ENCODE measurements at regions not wholly inside any gene's neighbourhood (a gene's known extent, or its start where the extent isn't known, plus 50 kb on each side); places are given as distances from the start of the nearest gene placed in this dataset.

DNA sequence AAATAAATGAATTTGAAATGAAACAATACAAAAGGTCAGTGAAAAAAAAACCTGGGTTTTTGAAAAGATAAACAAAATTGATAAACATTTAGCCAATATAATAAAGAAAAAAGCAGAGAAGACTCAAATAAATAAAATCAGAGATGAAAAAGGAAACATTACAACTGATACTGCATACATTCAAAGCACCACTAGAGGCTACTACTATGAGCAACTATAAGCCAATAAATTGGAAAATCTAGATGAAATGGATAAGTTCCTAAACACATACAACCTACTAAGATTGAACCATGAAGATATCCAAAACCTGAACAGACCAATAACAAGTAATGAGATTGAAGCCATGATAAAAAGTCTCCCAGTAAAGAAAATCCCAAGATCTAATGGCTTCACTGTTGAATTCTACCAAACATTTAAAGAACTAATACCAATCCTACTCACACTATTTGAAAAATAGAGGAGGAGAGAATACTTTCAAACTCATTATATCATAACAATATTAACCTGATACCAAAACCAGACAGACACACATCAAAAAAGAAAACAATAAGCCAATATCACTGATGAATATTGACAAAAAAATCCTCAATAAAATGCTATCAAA lies 80.8 kb upstream of the CERS6 start:
- Histone ChIP-seq H3K4me3 (ENCODE audit: low read length) (no peak overlapping the region), H3K27me3 (ENCODE audit: control insufficient read depth, insufficient read depth, low read length) (no peaks in the 10 kb centered on the region), H3K4me1 (ENCODE audit: control insufficient read depth, insufficient read depth, low read length) (no peaks in the 10 kb centered on the region), H3K9me3 (replicated peaks; ENCODE audit: control insufficient read depth, low read depth, low read length) (no peaks in the 10 kb centered on the region), H3K36me3 (ENCODE audit: control insufficient read depth, insufficient read depth, low read length) (no peaks in the 10 kb centered on the region), H3K27ac (ENCODE audit: low read length) (no peak overlapping the region)
- no peak for DNase-seq

DNA sequence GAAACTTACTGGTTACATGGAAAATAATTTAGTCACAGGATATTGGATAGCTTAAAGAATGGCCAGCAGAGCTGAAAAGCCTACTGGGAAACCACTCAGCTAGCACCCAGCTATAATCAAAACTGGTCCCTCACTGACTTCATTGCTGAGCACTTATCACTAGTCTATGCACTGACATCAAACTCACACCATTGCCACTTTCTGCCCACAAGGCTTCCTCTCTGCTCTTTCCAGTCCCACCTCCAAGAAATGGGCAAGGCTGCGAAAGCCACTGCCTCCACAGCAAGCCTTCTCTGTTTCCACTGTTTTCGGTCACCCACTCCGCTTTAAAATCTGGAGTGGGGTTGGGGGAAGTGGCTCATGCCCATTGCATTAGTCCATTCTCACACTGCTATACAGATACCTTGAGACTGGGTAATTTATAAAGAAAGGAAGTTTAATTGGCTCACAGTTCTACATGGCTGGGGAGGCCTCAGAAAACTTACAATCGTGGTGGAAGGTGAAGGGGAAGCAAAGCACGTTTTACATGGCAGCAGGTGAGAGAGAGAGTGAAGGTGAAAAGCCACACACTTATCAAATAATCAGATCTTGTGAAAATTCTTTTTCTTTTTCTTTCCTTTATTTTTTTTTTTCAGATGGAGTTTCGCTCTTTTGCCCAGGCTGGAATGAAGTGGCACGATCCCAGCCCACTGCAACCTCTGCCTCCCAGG lies 77.0 kb upstream of the CERS6 start:
- no peaks in the 10 kb centered on the region for H3K36me3 ChIP-seq (ENCODE audit: control insufficient read depth, insufficient read depth, low read length)
- no peaks in the 10 kb centered on the region for H3K27me3 ChIP-seq (ENCODE audit: control insufficient read depth, insufficient read depth, low read length)
- no peaks in the 10 kb centered on the region for H3K9me3 ChIP-seq (replicated peaks; ENCODE audit: control insufficient read depth, low read depth, low read length)
- H3K4me1 ChIP-seq (ENCODE audit: control insufficient read depth, insufficient read depth, low read length): no peaks in the 10 kb centered on the region
- 100% methylated on average over 2 of the region's 7 CpGs for WGBS (ENCODE audit: insufficient coverage)
- no peak for DNase-seq
- no peak overlapping the region for H3K27ac ChIP-seq (ENCODE audit: low read length)
- H3K4me3 ChIP-seq (ENCODE audit: low read length): no peak overlapping the region

DNA sequence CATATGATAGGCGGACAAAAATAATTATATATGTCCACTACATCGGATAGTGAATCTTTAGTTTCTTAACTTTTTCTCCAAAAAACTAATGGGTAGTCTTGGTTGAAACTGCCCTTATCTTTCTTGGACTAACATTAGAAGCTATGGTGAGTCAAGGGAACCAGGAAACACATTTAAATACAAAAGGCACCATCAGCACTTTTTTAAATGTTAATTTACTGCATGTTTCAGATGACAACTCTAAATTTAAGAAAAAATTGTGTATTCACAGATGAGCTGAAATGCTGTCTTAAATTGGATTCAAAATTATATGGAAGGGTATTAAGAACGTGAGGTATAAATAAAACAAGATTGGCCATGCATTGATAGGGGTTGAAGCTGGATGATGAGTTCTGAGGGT lies 75.6 kb upstream of the CERS6 start:
- no peak for DNase-seq
- H3K36me3 ChIP-seq (ENCODE audit: control insufficient read depth, insufficient read depth, low read length): no peaks in the 10 kb centered on the region
- H3K9me3 ChIP-seq (replicated peaks; ENCODE audit: control insufficient read depth, low read depth, low read length): no peaks in the 10 kb centered on the region
- no peaks in the 10 kb centered on the region for H3K27me3 ChIP-seq (ENCODE audit: control insufficient read depth, insufficient read depth, low read length)
- no CpG with 5 or more reads among the region's 3 CpGs for WGBS (ENCODE audit: insufficient coverage)
- no peak overlapping the region for H3K4me3 ChIP-seq (ENCODE audit: low read length)
- no peak overlapping the region for H3K27ac ChIP-seq (ENCODE audit: low read length)
- no peaks in the 10 kb centered on the region for H3K4me1 ChIP-seq (ENCODE audit: control insufficient read depth, insufficient read depth, low read length)

DNA sequence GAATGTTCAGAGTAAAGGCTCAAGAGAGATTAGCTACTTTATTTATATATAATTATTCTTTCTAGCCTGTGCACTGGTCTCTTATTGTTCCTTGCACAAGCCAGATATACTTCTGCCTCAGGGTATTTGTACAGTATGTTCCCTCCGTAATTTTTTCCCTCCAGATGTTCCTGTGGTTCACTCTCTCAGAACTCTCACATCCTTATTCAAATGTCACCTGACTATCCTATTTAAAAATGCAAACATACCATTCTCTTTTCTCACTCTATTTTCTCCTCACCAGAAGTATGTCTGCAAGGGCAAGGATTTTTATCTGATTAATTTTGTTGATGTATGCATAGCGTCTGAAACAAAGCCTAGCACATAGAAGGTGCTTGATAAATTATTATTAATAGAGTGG lies 64.0 kb upstream of the CERS6 start:
- no peaks in the 10 kb centered on the region for H3K36me3 ChIP-seq (ENCODE audit: control insufficient read depth, insufficient read depth, low read length)
- H3K4me1 ChIP-seq (ENCODE audit: control insufficient read depth, insufficient read depth, low read length): no peaks in the 10 kb centered on the region
- peak; percentile 10 for DNase-seq
- no peak overlapping the region for H3K4me3 ChIP-seq (ENCODE audit: low read length)
- H3K27me3 ChIP-seq (ENCODE audit: control insufficient read depth, insufficient read depth, low read length): no peaks in the 10 kb centered on the region
- WGBS (ENCODE audit: insufficient coverage): 50% methylated on average over 1 of the region's 2 CpGs
- H3K27ac ChIP-seq (ENCODE audit: low read length): no peak overlapping the region
- no peaks in the 10 kb centered on the region for H3K9me3 ChIP-seq (replicated peaks; ENCODE audit: control insufficient read depth, low read depth, low read length)

DNA sequence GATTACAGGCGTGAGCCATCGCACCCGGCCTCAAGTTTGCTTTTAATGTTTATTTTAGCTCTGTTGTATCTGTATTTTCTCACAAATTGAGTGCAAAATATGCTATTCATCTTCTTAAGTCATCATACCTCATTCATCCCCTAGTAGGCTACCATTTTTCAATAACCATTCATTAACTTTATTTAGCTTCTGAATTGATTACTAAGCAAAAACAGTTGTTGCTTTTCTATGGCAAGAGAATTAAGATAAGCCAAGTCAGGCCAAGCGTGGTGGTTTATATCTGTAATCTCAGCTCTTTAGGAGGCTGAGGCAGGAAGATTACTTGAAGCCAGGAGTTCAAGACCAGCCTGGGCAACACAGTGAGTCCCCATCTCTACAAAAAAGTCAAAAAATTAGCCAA lies 63.3 kb upstream of the CERS6 start:
- WGBS (ENCODE audit: insufficient coverage): 100% methylated on average over 1 of the region's 4 CpGs
- DNase-seq: no peak
- H3K4me3 ChIP-seq (ENCODE audit: low read length): no peak overlapping the region
- no peaks in the 10 kb centered on the region for H3K36me3 ChIP-seq (ENCODE audit: control insufficient read depth, insufficient read depth, low read length)
- H3K27me3 ChIP-seq (ENCODE audit: control insufficient read depth, insufficient read depth, low read length): no peaks in the 10 kb centered on the region
- no peaks in the 10 kb centered on the region for H3K9me3 ChIP-seq (replicated peaks; ENCODE audit: control insufficient read depth, low read depth, low read length)
- H3K4me1 ChIP-seq (ENCODE audit: control insufficient read depth, insufficient read depth, low read length): no peaks in the 10 kb centered on the region
- H3K27ac ChIP-seq (ENCODE audit: low read length): no peak overlapping the region

DNA sequence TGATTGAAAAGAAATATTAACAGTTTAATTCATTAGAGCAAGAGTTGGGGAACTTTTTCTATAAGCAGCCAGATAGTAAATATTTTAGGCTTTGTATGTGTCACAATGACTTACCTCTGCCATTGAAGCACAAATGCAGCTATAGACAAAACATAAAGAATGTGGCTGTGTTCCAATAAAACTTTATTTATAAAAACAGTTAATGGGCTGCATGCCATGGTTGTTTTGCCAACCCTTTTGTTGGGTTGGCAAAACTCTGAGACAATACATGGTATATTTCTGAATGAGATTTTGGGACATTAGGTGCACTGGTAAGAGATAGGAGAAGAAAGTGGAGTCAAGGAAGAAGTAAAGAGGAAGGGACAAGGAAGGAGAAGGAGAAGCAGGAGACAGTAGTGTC lies 61.8 kb upstream of the CERS6 start:
- Histone ChIP-seq H3K36me3 (ENCODE audit: control insufficient read depth, insufficient read depth, low read length) (no peaks in the 10 kb centered on the region), H3K27me3 (ENCODE audit: control insufficient read depth, insufficient read depth, low read length) (no peaks in the 10 kb centered on the region), H3K27ac (ENCODE audit: low read length) (no peak overlapping the region), H3K9me3 (replicated peaks; ENCODE audit: control insufficient read depth, low read depth, low read length) (no peaks in the 10 kb centered on the region), H3K4me3 (ENCODE audit: low read length) (no peak overlapping the region), H3K4me1 (ENCODE audit: control insufficient read depth, insufficient read depth, low read length) (no peaks in the 10 kb centered on the region)
- no peak for DNase-seq

DNA sequence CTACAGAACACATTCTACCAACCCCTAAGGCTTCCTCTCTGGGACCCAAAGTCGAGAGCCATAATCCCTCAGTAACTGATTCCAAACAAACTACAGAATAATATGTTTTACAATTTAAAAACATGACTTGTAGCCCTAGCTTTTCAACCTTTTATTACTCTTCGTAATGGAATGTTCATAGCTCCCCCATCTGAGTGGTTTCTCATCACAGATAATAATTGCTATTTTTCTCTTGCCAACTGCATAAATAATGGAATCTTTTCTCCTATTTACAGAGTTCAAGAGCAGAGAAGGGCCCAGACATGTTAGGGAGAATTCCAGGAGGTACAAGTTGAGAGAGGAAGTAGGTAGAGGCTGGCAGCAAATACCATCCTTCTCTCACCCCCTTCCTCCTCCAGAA lies 59.9 kb upstream of the CERS6 start:
- no peak for DNase-seq
- H3K27me3 ChIP-seq (ENCODE audit: control insufficient read depth, insufficient read depth, low read length): no peaks in the 10 kb centered on the region
- no peak overlapping the region for H3K27ac ChIP-seq (ENCODE audit: low read length)
- WGBS (ENCODE audit: insufficient coverage): no CpG with 5 or more reads among the region's 2 CpGs
- H3K4me1 ChIP-seq (ENCODE audit: control insufficient read depth, insufficient read depth, low read length): no peaks in the 10 kb centered on the region
- no peak overlapping the region for H3K4me3 ChIP-seq (ENCODE audit: low read length)
- H3K36me3 ChIP-seq (ENCODE audit: control insufficient read depth, insufficient read depth, low read length): no peaks in the 10 kb centered on the region
- H3K9me3 ChIP-seq (replicated peaks; ENCODE audit: control insufficient read depth, low read depth, low read length): no peaks in the 10 kb centered on the region

DNA sequence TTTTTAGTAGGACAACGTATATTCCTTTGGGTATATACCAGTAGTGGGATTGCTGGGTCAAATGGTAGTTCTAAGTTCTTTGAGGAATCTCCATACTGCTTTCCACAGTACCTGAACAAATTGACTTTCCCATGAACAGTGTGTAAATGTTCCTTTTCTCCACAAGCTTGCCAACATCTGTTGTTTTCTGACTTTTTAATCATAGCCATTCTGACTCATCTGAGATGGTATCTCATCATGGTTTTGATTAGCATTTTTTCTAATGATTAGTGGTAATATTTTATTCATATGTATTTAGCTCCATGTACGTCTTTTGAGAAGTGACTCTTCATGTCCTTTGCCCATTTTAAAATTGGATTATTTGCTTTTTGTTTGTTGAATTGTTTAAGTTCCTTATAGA lies 58.4 kb upstream of the CERS6 start:
- no peaks in the 10 kb centered on the region for H3K27me3 ChIP-seq (ENCODE audit: control insufficient read depth, insufficient read depth, low read length)
- no peaks in the 10 kb centered on the region for H3K36me3 ChIP-seq (ENCODE audit: control insufficient read depth, insufficient read depth, low read length)
- no peak overlapping the region for H3K27ac ChIP-seq (ENCODE audit: low read length)
- no peak overlapping the region for H3K4me3 ChIP-seq (ENCODE audit: low read length)
- no peaks in the 10 kb centered on the region for H3K9me3 ChIP-seq (replicated peaks; ENCODE audit: control insufficient read depth, low read depth, low read length)
- H3K4me1 ChIP-seq (ENCODE audit: control insufficient read depth, insufficient read depth, low read length): no peaks in the 10 kb centered on the region
- no CpG with 5 or more reads among the region's 2 CpGs for WGBS (ENCODE audit: insufficient coverage)
- no peak for DNase-seq

DNA sequence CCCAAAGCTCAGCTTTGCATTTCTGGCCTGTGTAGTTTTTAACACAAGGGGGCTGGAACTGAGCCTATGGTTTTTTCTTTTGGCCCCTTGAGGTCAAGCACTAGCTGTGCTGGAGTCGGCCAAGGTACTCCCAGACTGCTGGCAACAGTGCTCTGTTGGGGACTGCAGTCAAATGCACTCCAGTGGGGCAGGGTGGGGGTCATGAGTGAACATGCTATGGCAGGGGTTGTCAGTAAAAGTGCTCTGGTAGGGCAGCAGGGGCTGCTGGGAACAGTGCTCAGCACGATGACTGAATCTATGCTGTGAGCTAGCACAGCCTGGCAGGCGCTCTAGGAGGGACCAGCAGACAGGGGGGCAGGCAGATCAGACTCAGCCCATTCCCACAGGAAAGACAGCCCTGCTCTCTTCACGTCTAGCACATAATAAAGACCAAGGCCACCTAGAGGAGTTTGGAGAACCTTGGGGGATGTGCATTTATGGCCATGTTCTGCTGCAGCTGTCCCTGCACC lies 55.0 kb upstream of the CERS6 start:
- Histone ChIP-seq H3K4me1 (ENCODE audit: control insufficient read depth, insufficient read depth, low read length) (no peaks in the 10 kb centered on the region), H3K27me3 (ENCODE audit: control insufficient read depth, insufficient read depth, low read length) (no peaks in the 10 kb centered on the region), H3K4me3 (ENCODE audit: low read length) (no peak overlapping the region), H3K9me3 (replicated peaks; ENCODE audit: control insufficient read depth, low read depth, low read length) (no peaks in the 10 kb centered on the region), H3K36me3 (ENCODE audit: control insufficient read depth, insufficient read depth, low read length) (no peaks in the 10 kb centered on the region), H3K27ac (ENCODE audit: low read length) (no peak overlapping the region)
- DNase-seq: no peak
- 49% methylated on average over 3 of the region's 4 CpGs for WGBS (ENCODE audit: insufficient coverage)

DNA sequence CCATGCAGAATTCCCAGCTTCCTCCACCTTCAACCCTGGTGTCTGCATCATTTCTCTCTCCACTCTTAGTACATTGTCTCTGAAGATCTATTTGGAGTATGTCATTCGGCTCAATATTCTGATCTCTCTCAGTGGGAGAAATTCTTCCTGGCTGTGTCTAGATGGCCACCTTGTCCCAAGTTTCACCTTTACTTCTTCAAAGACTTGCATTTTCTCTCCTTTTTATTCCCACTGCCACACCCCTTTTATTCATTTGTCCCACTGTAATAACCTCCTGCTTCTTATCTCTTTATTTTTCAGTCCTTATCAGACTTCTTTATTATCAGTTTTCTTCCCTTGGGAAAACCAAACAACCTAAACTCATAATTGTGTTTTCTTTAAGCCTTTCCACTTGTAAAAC lies 54.3 kb upstream of the CERS6 start:
- no peak for DNase-seq
- Histone ChIP-seq H3K4me3 (ENCODE audit: low read length) (no peak overlapping the region), H3K27me3 (ENCODE audit: control insufficient read depth, insufficient read depth, low read length) (no peaks in the 10 kb centered on the region), H3K4me1 (ENCODE audit: control insufficient read depth, insufficient read depth, low read length) (no peaks in the 10 kb centered on the region), H3K27ac (ENCODE audit: low read length) (no peak overlapping the region), H3K36me3 (ENCODE audit: control insufficient read depth, insufficient read depth, low read length) (no peaks in the 10 kb centered on the region), H3K9me3 (replicated peaks; ENCODE audit: control insufficient read depth, low read depth, low read length) (no peaks in the 10 kb centered on the region)
- no CpG with 5 or more reads among the region's 1 CpG for WGBS (ENCODE audit: insufficient coverage)

DNA sequence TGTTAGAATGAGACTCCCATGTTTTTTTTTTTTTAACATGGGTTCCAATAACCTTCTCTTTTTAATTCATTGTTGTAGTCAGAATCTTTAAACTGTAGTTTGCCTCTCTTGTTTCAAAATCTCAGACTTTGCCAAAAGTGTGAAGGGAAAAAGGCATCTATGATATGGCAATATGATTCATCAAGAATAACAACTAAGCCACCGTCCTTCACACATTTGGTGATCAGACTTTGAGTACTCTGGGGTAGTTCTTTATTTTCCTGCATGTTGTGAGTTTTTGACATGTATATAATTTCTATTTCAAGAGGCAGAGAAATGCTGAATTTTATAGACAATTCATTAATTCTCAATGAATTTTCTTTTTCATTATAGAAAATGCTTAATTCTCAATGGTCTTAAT lies 53.5 kb upstream of the CERS6 start:
- no peak for DNase-seq
- no peaks in the 10 kb centered on the region for H3K4me1 ChIP-seq (ENCODE audit: control insufficient read depth, insufficient read depth, low read length)
- H3K36me3 ChIP-seq (ENCODE audit: control insufficient read depth, insufficient read depth, low read length): no peaks in the 10 kb centered on the region
- no peaks in the 10 kb centered on the region for H3K27me3 ChIP-seq (ENCODE audit: control insufficient read depth, insufficient read depth, low read length)
- WGBS (ENCODE audit: insufficient coverage): no CpG with 5 or more reads among the region's 1 CpG
- H3K4me3 ChIP-seq (ENCODE audit: low read length): no peak overlapping the region
- no peaks in the 10 kb centered on the region for H3K9me3 ChIP-seq (replicated peaks; ENCODE audit: control insufficient read depth, low read depth, low read length)
- no peak overlapping the region for H3K27ac ChIP-seq (ENCODE audit: low read length)

Data from muscle of leg (tissue), 3 donors.